Muscle of leg (tissue), 3 donors: ENCODE measurements at regions not wholly inside any gene's neighbourhood (a gene's known extent, or its start where the extent isn't known, plus 50 kb on each side); places are given as distances from the start of the nearest gene placed in this dataset.

Experiments used
- DNase-seq: peaks from one replicate; pipeline ENCODE4 v3.0.0; 2013
- H3K27ac ChIP-seq: one replicate; pipeline ENCODE4 v1.5.1; 2013; ENCODE audit warnings: mild to moderate bottlenecking, low read length, control low read depth
- H3K27me3 ChIP-seq: one replicate; pipeline ENCODE4 v1.6.1; 2013; ENCODE audit warnings: low read length; ENCODE audit not compliant: control insufficient read depth, insufficient read depth
- H3K36me3 ChIP-seq: one replicate; pipeline ENCODE4 v1.6.1; 2013; ENCODE audit warnings: low read length; ENCODE audit not compliant: control insufficient read depth, insufficient read depth
- H3K4me1 ChIP-seq: one replicate; pipeline ENCODE4 v1.6.1; 2013; ENCODE audit warnings: low read length; ENCODE audit not compliant: control insufficient read depth, insufficient read depth
- H3K4me3 ChIP-seq: one replicate; pipeline ENCODE4 v1.5.1; 2013; ENCODE audit warnings: low read length, control low read depth
- H3K9me3 ChIP-seq: replicated peaks from 2 replicates; pipeline ENCODE4 v1.6.1; 2013; ENCODE audit warnings: low read depth, low read length; ENCODE audit not compliant: control insufficient read depth
- WGBS: methylation state at CpG from one replicate; pipeline ENCODE4 v1.1.5; 2013; ENCODE audit warnings: missing lambda C conversion rate; ENCODE audit not compliant: insufficient coverage; 5-methylcytosine and 5-hydroxymethylcytosine counted together

DNA sequence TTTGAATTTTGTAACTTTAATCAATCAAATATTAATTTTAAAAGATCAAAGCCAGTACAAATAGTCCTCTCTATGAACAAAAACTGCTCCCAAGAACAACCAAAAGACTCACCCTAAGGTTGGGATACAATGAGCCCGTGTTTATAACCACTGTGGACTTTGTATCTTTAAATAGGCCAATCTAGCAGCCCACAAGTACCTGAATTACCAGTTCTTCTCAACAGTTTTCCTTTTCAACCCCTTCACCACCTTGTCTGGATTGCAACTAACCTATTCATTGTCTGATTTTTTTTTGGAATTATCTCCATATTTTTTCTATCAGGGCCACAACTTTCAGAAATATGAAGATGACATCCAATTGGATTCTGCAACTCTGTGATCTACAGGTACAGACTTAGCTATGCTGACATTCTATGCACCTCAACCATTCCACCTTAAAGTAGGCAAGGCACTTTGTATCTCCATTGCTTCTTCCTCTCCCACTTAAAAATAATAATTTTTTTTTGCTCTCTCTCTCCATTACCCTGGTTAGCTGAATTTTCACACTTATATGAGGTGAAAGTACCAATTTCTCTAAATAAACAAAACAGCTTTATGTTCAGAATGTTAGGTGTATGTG, 81.9 kb upstream of the MAPRE2 start:
- H3K36me3 ChIP-seq: no peaks in the 10 kb centered on the region
- peaks cover 3% of the 10 kb centered on the region for H3K4me1 ChIP-seq
- no CpG with 5 or more reads among the region's 1 CpG for WGBS

DNA sequence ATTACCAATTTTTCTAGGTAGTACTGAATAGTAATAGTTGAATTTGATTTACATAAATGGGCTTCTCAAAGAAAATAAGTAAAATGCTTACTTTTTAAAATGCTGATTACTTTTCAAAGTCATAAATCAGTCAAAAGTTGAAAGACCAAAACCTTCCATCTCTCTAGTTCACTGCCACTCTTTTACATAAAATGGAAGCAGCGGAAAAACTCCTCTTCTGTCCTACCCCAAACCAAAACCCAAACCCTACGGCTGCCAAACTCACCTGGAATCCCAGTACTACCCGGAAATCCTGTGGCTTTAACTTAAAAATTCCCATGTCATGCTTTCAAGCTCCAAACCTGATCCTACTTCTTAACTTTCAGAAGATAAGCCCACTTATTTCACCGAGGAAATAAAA, 81.2 kb upstream of the MAPRE2 start:
- Histone ChIP-seq H3K27me3 (no peaks in the 10 kb centered on the region), H3K9me3 (no peaks in the 10 kb centered on the region), H3K4me3 (no peak overlapping the region), H3K4me1 (peaks cover 3% of the 10 kb centered on the region), H3K36me3 (no peaks in the 10 kb centered on the region), H3K27ac (no peak overlapping the region)
- WGBS: 84% methylated on average over 3 of the region's 4 CpGs
- no peak for DNase-seq

More for the DNA sequence above, 81.9 kb upstream of the MAPRE2 start:
- Histone ChIP-seq H3K27ac (no peak overlapping the region), H3K9me3 (no peaks in the 10 kb centered on the region), H3K4me3 (no peak overlapping the region), H3K27me3 (no peaks in the 10 kb centered on the region)
- no peak for DNase-seq

DNA sequence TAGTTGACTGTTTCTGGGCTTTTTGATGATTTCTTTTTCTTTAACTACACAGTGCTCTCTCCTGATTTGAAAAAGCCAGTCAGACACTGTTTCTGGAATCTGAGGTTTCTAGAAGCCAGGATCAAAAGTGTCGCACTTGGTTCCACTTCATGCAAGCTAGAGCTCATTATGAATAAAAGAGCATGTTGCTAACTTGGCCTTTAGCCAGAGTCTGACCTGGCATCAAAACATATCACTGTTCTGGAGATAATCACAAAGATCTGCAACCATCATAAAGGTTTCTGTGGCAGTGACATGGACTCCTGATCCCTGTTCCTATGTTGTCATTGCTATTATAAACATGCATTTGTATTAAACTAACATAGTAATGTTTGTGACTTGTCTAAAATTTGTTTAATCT, 76.1 kb upstream of the MAPRE2 start:
- WGBS: 63% methylated on average over 1 of the region's 1 CpG
- Histone ChIP-seq H3K4me3 (no peak overlapping the region), H3K4me1 (no peaks in the 10 kb centered on the region), H3K27me3 (no peaks in the 10 kb centered on the region), H3K27ac (no peak overlapping the region), H3K9me3 (no peaks in the 10 kb centered on the region), H3K36me3 (no peaks in the 10 kb centered on the region)
- DNase-seq: peak; percentile 23

DNA sequence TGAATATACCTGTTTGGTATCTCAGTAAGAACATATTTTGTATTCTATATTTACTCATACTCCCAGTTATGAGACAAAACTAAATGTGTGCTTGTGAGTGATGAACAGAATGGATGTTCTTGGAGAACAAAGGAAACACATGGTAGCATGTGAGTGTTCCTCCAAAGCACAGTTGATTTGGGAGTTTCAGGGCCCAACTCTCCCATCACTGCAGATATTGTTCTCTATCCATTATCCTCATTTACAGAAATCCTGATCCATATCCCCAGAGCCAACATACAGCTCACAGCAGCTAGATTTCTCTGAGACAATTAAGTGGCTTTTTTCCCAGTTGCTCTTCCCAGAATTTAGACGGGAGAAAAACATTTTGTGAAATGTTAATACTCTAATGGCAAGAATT, 75.6 kb upstream of the MAPRE2 start:
- Histone ChIP-seq H3K36me3 (no peaks in the 10 kb centered on the region), H3K9me3 (no peaks in the 10 kb centered on the region), H3K27ac (no peak overlapping the region), H3K4me3 (no peak overlapping the region), H3K4me1 (no peaks in the 10 kb centered on the region), H3K27me3 (no peaks in the 10 kb centered on the region)
- peak; percentile 12 for DNase-seq
- no CpG with 5 or more reads among the region's 1 CpG for WGBS

DNA sequence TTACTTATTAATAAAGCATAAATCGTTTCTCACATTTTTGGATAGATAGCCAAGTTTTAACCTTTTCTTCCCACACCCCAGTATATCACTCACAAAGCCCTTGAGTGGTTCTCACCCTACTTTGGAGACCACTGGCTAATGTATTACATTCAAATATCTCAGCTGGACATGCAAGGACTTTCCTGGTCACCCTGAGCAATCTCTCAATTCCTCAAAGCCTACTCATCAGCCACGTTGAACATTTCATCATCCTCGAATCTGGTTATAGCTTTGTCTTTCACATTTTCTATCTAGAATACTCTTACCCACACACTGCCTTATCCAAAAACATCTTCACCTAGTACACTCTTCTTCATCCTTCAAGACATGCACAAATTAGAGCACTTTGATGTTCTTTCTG, 71.1 kb upstream of the MAPRE2 start:
- Histone ChIP-seq H3K4me1 (no peaks in the 10 kb centered on the region), H3K4me3 (no peak overlapping the region), H3K27ac (no peak overlapping the region), H3K36me3 (no peaks in the 10 kb centered on the region), H3K9me3 (no peaks in the 10 kb centered on the region), H3K27me3 (no peaks in the 10 kb centered on the region)
- no peak for DNase-seq
- 80% methylated on average over 3 of the region's 3 CpGs for WGBS

DNA sequence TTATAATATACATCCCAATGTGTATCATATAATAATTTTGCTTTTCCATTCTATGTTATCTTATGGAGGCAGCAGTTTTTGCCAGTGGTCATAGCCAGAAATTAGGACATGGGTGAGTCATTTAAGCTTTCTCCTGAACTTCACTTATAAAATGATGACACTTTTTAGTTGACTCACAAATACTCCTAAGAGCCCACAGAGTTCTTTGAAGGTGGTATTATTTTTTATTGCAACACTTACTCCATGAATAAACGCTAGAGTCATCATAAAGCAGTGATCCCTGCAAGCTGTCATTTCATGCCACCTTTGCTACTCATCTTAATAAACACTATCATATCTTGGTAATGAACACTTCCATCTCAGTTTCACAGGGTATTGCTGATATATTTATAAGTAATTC, 69.9 kb upstream of the MAPRE2 start:
- Histone ChIP-seq H3K9me3 (no peaks in the 10 kb centered on the region), H3K4me1 (peaks cover 5% of the 10 kb centered on the region), H3K27ac (no peak overlapping the region), H3K4me3 (no peak overlapping the region), H3K36me3 (no peaks in the 10 kb centered on the region), H3K27me3 (peaks cover 8% of the 10 kb centered on the region)
- no CpG with 5 or more reads among the region's 1 CpG for WGBS
- no peak for DNase-seq

DNA sequence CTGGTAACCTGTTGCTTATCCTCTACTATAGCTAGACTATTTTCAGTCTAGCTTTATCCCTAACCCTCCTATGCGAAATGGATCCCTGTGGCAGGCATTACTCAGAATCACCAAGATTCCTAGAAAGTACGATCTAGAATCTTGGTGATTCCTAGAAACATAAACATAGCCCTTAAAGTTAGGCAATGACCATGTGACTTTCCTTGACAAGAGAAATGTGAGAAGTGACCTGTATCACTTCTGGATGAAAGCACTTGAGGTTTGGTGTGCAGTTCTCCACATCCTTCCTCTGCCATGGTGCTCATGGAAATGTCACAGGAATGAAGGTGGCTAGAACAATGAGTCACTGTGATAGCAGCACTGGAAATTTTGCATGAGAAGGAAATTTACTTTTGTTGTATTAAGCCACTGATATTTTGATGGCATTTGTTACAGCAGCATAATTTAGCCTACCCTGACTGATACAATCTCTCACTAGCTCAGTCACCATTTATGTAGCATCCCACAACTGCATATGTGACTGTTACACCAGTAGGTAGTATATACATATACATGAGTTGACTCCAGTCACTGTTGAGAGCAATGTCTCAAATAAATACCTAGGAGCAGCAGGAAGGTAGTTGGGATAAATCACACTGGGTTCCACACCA, 68.3 kb upstream of the MAPRE2 start:
- 65% methylated on average over 2 of the region's 2 CpGs for WGBS

DNA sequence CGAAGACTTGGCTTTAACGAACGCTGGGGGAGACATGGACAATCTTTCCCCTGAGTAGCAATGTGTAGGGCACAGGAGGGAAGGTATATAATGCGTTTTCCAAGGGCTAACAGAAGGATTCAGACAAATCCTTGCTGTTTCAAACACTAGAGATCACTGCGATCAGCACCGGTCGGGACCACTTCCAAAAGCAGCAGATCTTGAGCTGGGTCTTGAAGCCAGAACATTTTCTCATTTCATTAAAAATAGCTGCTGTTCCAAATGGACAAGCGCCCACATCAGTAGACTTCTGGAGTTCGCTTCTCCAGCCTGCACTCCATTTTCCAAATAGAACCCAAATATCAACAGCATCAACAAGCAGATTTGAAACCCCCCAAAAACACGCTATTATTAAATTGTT, 65.1 kb upstream of the MAPRE2 start:
- Histone ChIP-seq H3K36me3 (no peaks in the 10 kb centered on the region), H3K9me3 (no peaks in the 10 kb centered on the region), H3K27me3 (peaks cover 29% of the 10 kb centered on the region), H3K4me1 (peaks cover 21% of the 10 kb centered on the region), H3K27ac (no peak overlapping the region), H3K4me3 (peak overlapping the region; percentile 90)
- peak; percentile 80 for DNase-seq
- 13% methylated on average over 6 of the region's 10 CpGs for WGBS

More for the DNA sequence above, 68.3 kb upstream of the MAPRE2 start:
- peaks cover 22% of the 10 kb centered on the region for H3K27me3 ChIP-seq
- no peaks in the 10 kb centered on the region for H3K9me3 ChIP-seq
- no peak overlapping the region for H3K4me3 ChIP-seq
- peaks cover 9% of the 10 kb centered on the region for H3K4me1 ChIP-seq
- no peaks in the 10 kb centered on the region for H3K36me3 ChIP-seq
- H3K27ac ChIP-seq: no peak overlapping the region
- no peak for DNase-seq

DNA sequence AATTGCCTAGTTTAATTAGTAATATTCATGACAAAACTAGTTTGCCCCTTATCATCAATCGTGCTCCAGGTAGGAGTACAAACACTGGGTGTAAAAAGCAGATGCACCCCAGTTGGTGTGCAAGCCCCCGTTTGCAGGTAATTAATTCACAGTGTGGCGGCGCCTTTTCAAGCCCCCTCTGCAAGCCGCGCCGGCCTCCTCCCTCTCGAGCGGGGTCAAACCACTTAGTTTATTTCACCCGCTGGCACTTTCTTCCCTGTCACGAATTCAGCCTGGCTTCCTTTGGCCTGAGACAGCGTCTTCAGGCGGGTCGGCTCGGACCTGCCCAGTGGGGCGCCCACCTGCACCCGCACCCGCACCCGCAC, 64.7 kb upstream of the MAPRE2 start:
- no peak overlapping the region for H3K27ac ChIP-seq
- peaks cover 29% of the 10 kb centered on the region for H3K27me3 ChIP-seq
- no peaks in the 10 kb centered on the region for H3K36me3 ChIP-seq
- WGBS: 0% methylated on average over 12 of the region's 19 CpGs
- DNase-seq: no peak
- no peaks in the 10 kb centered on the region for H3K9me3 ChIP-seq
- peaks cover 21% of the 10 kb centered on the region for H3K4me1 ChIP-seq
- H3K4me3 ChIP-seq: peak overlapping the region; percentile 90

DNA sequence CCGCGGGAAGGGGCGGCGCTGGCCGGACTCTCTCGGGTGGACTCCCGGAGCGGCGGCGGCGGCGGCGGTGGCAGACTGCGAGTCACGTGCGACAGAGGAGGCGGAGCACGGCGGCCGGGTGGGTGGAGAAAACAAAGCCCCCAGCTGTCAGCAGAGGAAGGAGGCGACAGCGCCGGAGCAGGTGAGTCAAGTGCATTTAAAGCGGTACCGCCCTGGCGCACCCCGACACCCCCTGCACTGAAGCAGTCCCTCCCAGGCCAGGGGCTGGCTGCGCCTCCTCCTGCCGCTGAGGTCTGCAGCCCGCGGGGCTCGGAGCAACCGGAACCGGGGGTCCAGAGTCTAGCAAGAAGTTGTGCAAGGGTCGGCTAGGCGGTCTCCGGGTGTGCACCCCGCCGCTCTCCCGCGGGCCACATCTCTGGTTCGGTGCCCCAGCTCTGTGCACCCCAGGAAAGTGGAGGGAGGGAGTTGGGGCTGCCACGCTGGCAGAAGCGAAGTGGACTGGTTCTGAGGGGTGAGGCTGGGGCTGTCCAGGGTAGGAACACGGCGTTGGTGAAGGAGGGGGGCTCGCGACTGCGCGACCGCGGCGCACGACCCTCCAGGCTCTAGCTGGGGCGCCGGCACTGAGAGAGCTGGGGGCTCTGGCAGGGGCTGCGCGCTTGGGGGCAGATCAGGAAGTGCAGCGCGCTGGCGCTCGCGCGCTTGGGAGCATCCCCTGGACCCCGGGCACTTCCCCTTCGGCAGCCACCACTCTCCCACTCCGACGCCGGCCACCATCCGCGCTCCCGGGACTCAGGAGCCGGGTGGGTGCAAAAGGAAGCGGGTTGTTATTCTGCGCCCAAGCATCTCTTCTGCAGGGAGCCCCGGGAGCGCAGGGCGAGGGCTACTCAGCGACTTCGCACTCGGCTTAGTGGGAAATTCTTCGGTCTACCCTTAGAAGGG, 64.0 kb upstream of the MAPRE2 start:
- Histone ChIP-seq H3K27me3 (peaks cover 29% of the 10 kb centered on the region), H3K36me3 (no peaks in the 10 kb centered on the region), H3K4me3 (peak overlapping the region; percentile 90), H3K9me3 (no peaks in the 10 kb centered on the region), H3K4me1 (peaks cover 21% of the 10 kb centered on the region), H3K27ac (no peak overlapping the region)
- 0% methylated on average over 72 of the region's 82 CpGs for WGBS
- DNase-seq: peak; percentile 84
